Adrenal gland (tissue), 9 donors: ENCODE measurements at regions not wholly inside any gene's neighbourhood (a gene's known extent, or its start where the extent isn't known, plus 50 kb on each side); places are given as distances from the start of the nearest gene placed in this dataset.

Experiments
- DNase-seq, 7 donors: peaks; one replicate each; pipeline ENCODE4 v3.0.0-alpha.2; 2019 to 2020
- H3K27ac ChIP-seq, 5 donors: fragments of 200-600 bp; sonication (generic) in 4 of 5; 1 replicate in 3 of 5; 2 replicates in 2 of 5; pipeline versions ENCODE4 v1.5.1 to v1.8.0; 2016 to 2020; ENCODE audit warnings: mild to moderate bottlenecking in 1 of 5
- H3K27me3 ChIP-seq: fragments of 200-600 bp; 2 replicates; pipeline ENCODE4 v1.8.0; 2021
- H3K36me3 ChIP-seq, 2 donors: fragments of 200-600 bp; replicated peaks in 1 of 2; 1 replicate in 1 of 2; 2 replicates in 1 of 2; pipeline versions ENCODE4 v1.5.1 to v1.8.0; 2018 to 2022
- H3K4me1 ChIP-seq, 2 donors: fragments of 200-600 bp; replicated peaks in 1 of 2; 1 replicate in 1 of 2; 2 replicates in 1 of 2; pipeline versions ENCODE4 v1.5.1 to v1.8.0; 2018 to 2021
- H3K4me3 ChIP-seq, 4 donors: fragments of 200-600 bp; sonication (generic) in 3 of 4; one replicate each; pipeline ENCODE4 v1.5.1; 2016 to 2018
- H3K9me3 ChIP-seq, 3 donors: fragments of 200-600 bp; sonication (generic) in 1 of 3; replicated peaks in 1 of 3; 1 replicate in 2 of 3; 2 replicates in 1 of 3; pipeline versions ENCODE4 v1.5.1 to v1.8.0; 2016 to 2021
- CTCF ChIP-seq, 6 experiments: fragments of 450-650 bp in 4 of 6; fragments of 200-600 bp in 2 of 6; sonication (generic) in 1 of 6; IDR thresholded peaks; 1 replicate in 5 of 6; 2 replicates in 1 of 6; pipeline versions ENCODE4 v1.5.1 to v1.8.0; 2016 to 2021; ENCODE audit warnings: antibody characterized with exemption in 6 of 6, mild to moderate bottlenecking in 2 of 6, moderate library complexity in 1 of 6
- POLR2A ChIP-seq, 2 donors: fragments of 450-650 bp; IDR thresholded peaks; one replicate each; pipeline ENCODE4 v1.6.1; 2017; ENCODE audit warnings: antibody characterized with exemption in 2 of 2, mild to moderate bottlenecking in 2 of 2, moderate library complexity in 1 of 2
- WGBS, 4 donors: extraction: QIAGEN DNeasy Blood & Tissue Kit in 2 of 4; methylation state at CpG; one replicate each; pipeline versions ENCODE4 v1.1.5 to v1.1.7; 2013 to 2017; 5-methylcytosine and 5-hydroxymethylcytosine counted together
- intact Hi-C, 2 donors: fragments of 100-400 bp; cut with DNase I; formaldehyde crosslinking; loops; one replicate each; pipeline versions ENCODE4 v1.14.1 to v1.15.0; 2022 to 2023
- donor health status: healthy with polysubstance abuse.
- donor health status: Bipolar disorder and iron deficiency.
- donor health status: DM: yes; HTN: yes; CAD: no.
- donor health status: DM: no; HTN: no; CAD: no.
- donor health status: DM: no; HTN: no; CAD: no.

- 90 to 95% (median 93%) methylated on average over 9 of the region's 9 CpGs for WGBS, 4 donors
- intact Hi-C loops: loop anchor here (5.0 to 10.0 kb wide), 3 partner anchors 102 to 249 kb away; partner anchors contain the start of gene IRF2 (in 1 of the 2)
- H3K4me1 ChIP-seq: peaks cover 8 to 18% of the 10 kb centered on the region in 2 donors
- H3K27ac ChIP-seq: no peak overlapping the region
- no peaks in the 10 kb centered on the region for H3K9me3 ChIP-seq
- TF ChIP-seq POLR2A (IDR thresholded peaks at IDR 0.05): no peak
- peak in 1 of 7 donors; percentile 39 for DNase-seq
- H3K4me3 ChIP-seq: no peak overlapping the region
- no peaks in the 10 kb centered on the region for H3K27me3 ChIP-seq
- H3K36me3 ChIP-seq: no peaks in the 10 kb centered on the region
These were observed 65.4 kb upstream of the ENPP6 start for GRCh38 chr4:184282895-184283654.

GRCh38 chr4:184282251-184282713 is 64.6 kb upstream of the ENPP6 start:
- intact Hi-C loops: loop anchor here (5.0 to 10.0 kb wide), 3 partner anchors 103 to 250 kb away; partner anchors contain the start of gene IRF2 (in 1 of the 2)
- no peak overlapping the region for H3K27ac ChIP-seq
- H3K4me1 ChIP-seq: peaks cover under 1 to 11% of the 10 kb centered on the region in 2 donors
- no peak overlapping the region for H3K4me3 ChIP-seq
- WGBS, 4 donors: 80 to 94% (median 87%) methylated on average over 3 to 8 of the region's 8 CpGs
- H3K27me3 ChIP-seq: no peaks in the 10 kb centered on the region
- no peaks in the 10 kb centered on the region for H3K36me3 ChIP-seq
- TF ChIP-seq POLR2A (IDR thresholded peaks at IDR 0.05): no peak
- TF ChIP-seq CTCF (IDR thresholded peaks at IDR 0.05): no peak
- peak in 1 of 7 donors; percentile 48 for DNase-seq
- H3K9me3 ChIP-seq: no peaks in the 10 kb centered on the region

GRCh38 chr4:184281231-184282139 is 63.8 kb upstream of the ENPP6 start:
- no peaks in the 10 kb centered on the region for H3K27me3 ChIP-seq
- H3K4me3 ChIP-seq: no peak overlapping the region
- TF ChIP-seq CTCF (IDR thresholded peaks at IDR 0.05): no peak
- no peak for TF ChIP-seq POLR2A (IDR thresholded peaks at IDR 0.05)
- peaks cover 0 to 10% of the 10 kb centered on the region in 2 donors for H3K4me1 ChIP-seq
- intact Hi-C loops: loop anchor here (5.0 to 10.0 kb wide), 3 partner anchors 103 to 251 kb away; partner anchors contain the start of gene IRF2 (in 1 of the 2)
- H3K27ac ChIP-seq: no peak overlapping the region
- WGBS, 4 donors: 83 to 87% (median 86%) methylated on average over 12 of the region's 12 CpGs
- peak in 1 of 7 donors; percentile 29 for DNase-seq
- H3K36me3 ChIP-seq: no peaks in the 10 kb centered on the region
- H3K9me3 ChIP-seq: no peaks in the 10 kb centered on the region

GRCh38 chr4:184280591-184281071 is 63.0 kb upstream of the ENPP6 start:
- 90 to 98% (median 95%) methylated on average over 2 of the region's 2 CpGs for WGBS, 4 donors
- intact Hi-C loops: loop anchor here (5.0 to 10.0 kb wide), 3 partner anchors 104 to 252 kb away; partner anchors contain the start of gene IRF2 (in 1 of the 2)
- Histone ChIP-seq H3K27ac (no peak overlapping the region), H3K4me1 (peaks cover 0 to 10% of the 10 kb centered on the region in 2 donors), H3K4me3 (no peak overlapping the region), H3K36me3 (no peaks in the 10 kb centered on the region), H3K27me3 (no peaks in the 10 kb centered on the region), H3K9me3 (no peaks in the 10 kb centered on the region)
- DNase-seq: peak in 1 of 7 donors; percentile 24
- TF ChIP-seq POLR2A (IDR thresholded peaks at IDR 0.05) (no peak), CTCF (IDR thresholded peaks at IDR 0.05) (no peak)
